H1 (cell line): ENCODE measurements at regions not wholly inside any gene's neighbourhood (a gene's known extent, or its start where the extent isn't known, plus 50 kb on each side); places are given as distances from the start of the nearest gene placed in this dataset.

Experiments
- CTCF ChIA-PET: fragments of 300-600 bp; sonication (Branson Sonifier 250); formaldehyde crosslinking; loops from one replicate; lab custom pipeline; 2021; ENCODE audit not compliant: partially characterized antibody; lab: Charles Lee
- POLR2A ChIA-PET: fragments of 300-600 bp; sonication (Branson Sonifier 250); formaldehyde crosslinking; loops from one replicate; lab custom pipeline; 2021; ENCODE audit warnings: inconsistent platforms; ENCODE audit not compliant: partially characterized antibody; lab: Charles Lee
- DNase-seq, 2 experiments: peaks; one replicate each; pipeline versions ENCODE4 v3.0.0 to v3.0.0-alpha.2; 2010 to 2022; ENCODE audit warnings: low spot score in 2 of 2, low read depth in 1 of 2, mixed read lengths in 1 of 2
- FAIRE-seq: peaks from 2 replicates; lab custom pipeline; 2011; peaks lifted over from hg19 to GRCh38; lab: Jason Lieb, UNC
- H2AFZ ChIP-seq: 2 replicates; pipeline ENCODE4 v1.8.1; 2012; ENCODE audit warnings: low read length, inconsistent platforms
- H2AK5ac ChIP-seq: 2 replicates; pipeline ENCODE4 v1.6.1; 2013; ENCODE audit warnings: low read depth, low read length
- H2BK120ac ChIP-seq: replicated peaks from 2 replicates; pipeline ENCODE3; 2013; ENCODE audit warnings: low read depth, low read length, inconsistent platforms
- H2BK12ac ChIP-seq: 2 replicates; pipeline ENCODE4 v1.6.1; 2013; ENCODE audit warnings: low read depth, low read length
- H2BK15ac ChIP-seq: 2 replicates; pipeline ENCODE4 v1.6.1; 2013; ENCODE audit warnings: low read length
- H2BK20ac ChIP-seq: 2 replicates; pipeline ENCODE4 v1.6.1; 2013; ENCODE audit warnings: low read length
- H2BK5ac ChIP-seq: 2 replicates; pipeline ENCODE4 v1.6.1; 2013; ENCODE audit warnings: low read depth, low read length
- H3K14ac ChIP-seq: 2 replicates; pipeline ENCODE4 v1.6.1; 2013; ENCODE audit warnings: inconsistent platforms; ENCODE audit not compliant: insufficient read length
- H3K18ac ChIP-seq: 2 replicates; pipeline ENCODE4 v1.6.1; 2013; ENCODE audit warnings: low read length; ENCODE audit errors: extremely low read depth
- H3K23ac ChIP-seq: 2 replicates; pipeline ENCODE4 v1.6.1; 2013; ENCODE audit warnings: inconsistent platforms; ENCODE audit not compliant: insufficient read length
- H3K23me2 ChIP-seq: 2 replicates; pipeline ENCODE4 v1.6.1; 2013; ENCODE audit warnings: low read depth, low read length
- H3K27ac ChIP-seq: 2 replicates; pipeline ENCODE4 v1.6.1; 2011; ENCODE audit warnings: low read depth, low read length, inconsistent platforms
- H3K27me3 ChIP-seq, 4 experiments: replicated peaks in 1 of 4; 1 replicate in 1 of 4; 2 replicates in 3 of 4; pipeline versions ENCODE4 v1.6.1 to v1.8.1; 2011 to 2013; ENCODE audit warnings: low read length in 3 of 4, mild to moderate bottlenecking in 3 of 4, inconsistent platforms in 2 of 4, mixed read lengths in 2 of 4, moderate library complexity in 1 of 4; ENCODE audit not compliant: control insufficient read depth in 3 of 4, insufficient read depth in 3 of 4; ENCODE audit errors: extremely low read depth in 1 of 4
- H3K36me3 ChIP-seq, 4 experiments: 2 replicates each; pipeline versions ENCODE4 v1.6.1 to v1.8.1; 2011 to 2013; ENCODE audit warnings: mild to moderate bottlenecking in 4 of 4, low read length in 3 of 4, moderate library complexity in 2 of 4, control low read depth in 1 of 4, inconsistent platforms in 1 of 4; ENCODE audit not compliant: insufficient read depth in 4 of 4, control insufficient read depth in 2 of 4
- H3K4ac ChIP-seq: replicated peaks from 2 replicates; pipeline ENCODE3; 2013; ENCODE audit warnings: low read length, low read depth, mixed read lengths, inconsistent platforms; ENCODE audit not compliant: insufficient read length
- H3K4me1 ChIP-seq, 4 experiments: replicated peaks in 1 of 4; 1 replicate in 1 of 4; 2 replicates in 3 of 4; pipeline versions ENCODE4 v1.6.1 to v1.8.1; 2011 to 2013; ENCODE audit warnings: low read length in 3 of 4, inconsistent platforms in 2 of 4, mixed read lengths in 1 of 4; ENCODE audit not compliant: insufficient read depth in 4 of 4, control insufficient read depth in 3 of 4
- H3K4me2 ChIP-seq, 2 experiments: 2 replicates each; pipeline versions ENCODE4 v1.6.1 to v1.8.1; 2011 to 2013; ENCODE audit warnings: low read depth in 2 of 2, low read length in 2 of 2, control low read depth in 1 of 2, inconsistent platforms in 1 of 2, mild to moderate bottlenecking in 1 of 2; ENCODE audit not compliant: insufficient read depth in 1 of 2
- H3K4me3 ChIP-seq, 4 experiments: fragments of 200-600, 300-600 bp in 1 of 4; sonication (generic), shearing (Covaris generic), sonication (Bioruptor Twin) in 1 of 4; 2 replicates each; pipeline versions ENCODE4 v1.5.1 to v1.8.1; 2011 to 2016; ENCODE audit warnings: low read length in 4 of 4, low read depth in 3 of 4, control low read depth in 2 of 4, inconsistent platforms in 2 of 4, mild to moderate bottlenecking in 2 of 4, mixed read lengths in 1 of 4, moderate library complexity in 1 of 4; ENCODE audit not compliant: insufficient read depth in 2 of 4; ENCODE audit errors: extremely low read depth in 1 of 4
- H3K56ac ChIP-seq: replicated peaks from 2 replicates; pipeline ENCODE3; 2013; ENCODE audit warnings: low read depth, mild to moderate bottlenecking, mixed read lengths, low read length, inconsistent platforms; ENCODE audit not compliant: insufficient read length
- H3K79me1 ChIP-seq: 2 replicates; pipeline ENCODE4 v1.6.1; 2013; ENCODE audit warnings: low read depth, low read length, control low read depth
- H3K79me2 ChIP-seq, 2 experiments: 2 replicates each; pipeline versions ENCODE4 v1.6.1 to v1.8.1; 2012 to 2013; ENCODE audit warnings: low read length in 2 of 2, mild to moderate bottlenecking in 2 of 2, inconsistent platforms in 1 of 2; ENCODE audit not compliant: insufficient read depth in 2 of 2, control insufficient read depth in 1 of 2
- H3K9ac ChIP-seq, 4 experiments: replicated peaks in 1 of 4; 1 replicate in 1 of 4; 2 replicates in 3 of 4; pipeline versions ENCODE4 v1.6.1 to v1.8.1; 2011 to 2013; ENCODE audit warnings: low read depth in 3 of 4, low read length in 3 of 4, control low read depth in 2 of 4, mild to moderate bottlenecking in 2 of 4, moderate library complexity in 2 of 4, inconsistent platforms in 1 of 4; ENCODE audit errors: extremely low read depth in 1 of 4
- H3K9me3 ChIP-seq, 2 experiments: 2 replicates each; pipeline versions ENCODE4 v1.6.1 to v1.8.1; 2012 to 2013; ENCODE audit warnings: mild to moderate bottlenecking in 2 of 2, moderate library complexity in 2 of 2, control low read depth in 1 of 2, inconsistent platforms in 1 of 2, low read depth in 1 of 2, low read length in 1 of 2, mixed read lengths in 1 of 2; ENCODE audit not compliant: insufficient read depth in 2 of 2
- H4K20me1 ChIP-seq, 2 experiments: replicated peaks in 1 of 2; 2 replicates each; pipeline versions ENCODE3 to v1.8.1; 2011 to 2013; ENCODE audit warnings: inconsistent platforms in 2 of 2, low read length in 2 of 2, mild to moderate bottlenecking in 1 of 2; ENCODE audit not compliant: insufficient read depth in 2 of 2, control insufficient read depth in 1 of 2
- H4K5ac ChIP-seq: 2 replicates; pipeline ENCODE4 v1.6.1; 2013; ENCODE audit warnings: low read length, low read depth, mixed read lengths, inconsistent platforms; ENCODE audit not compliant: insufficient read length
- H4K8ac ChIP-seq: 2 replicates; pipeline ENCODE4 v1.8.0; 2013; ENCODE audit warnings: mild to moderate bottlenecking, moderate library complexity, low read length, inconsistent platforms; ENCODE audit not compliant: insufficient read depth; ENCODE audit errors: extremely low read depth
- H4K91ac ChIP-seq: replicated peaks from 2 replicates; pipeline ENCODE3; 2013; ENCODE audit warnings: low read length, mixed read lengths, inconsistent platforms; ENCODE audit not compliant: insufficient read length
- ATF3 ChIP-seq: IDR thresholded peaks from 2 replicates; pipeline ENCODE4 v1.6.1; 2011; ENCODE audit warnings: low read depth, mild to moderate bottlenecking, low read length; ENCODE audit not compliant: insufficient read depth
- CBX5 ChIP-seq: fragments of 300-800, 300-1000 bp; sonication (generic); IDR thresholded peaks from 2 replicates; pipeline ENCODE4 v1.7.1; 2016; ENCODE audit warnings: antibody characterized with exemption, low read length, low read depth
- CREB1 ChIP-seq: IDR thresholded peaks from 2 replicates; pipeline ENCODE4 v1.6.1; 2012; ENCODE audit warnings: inconsistent platforms
- EGR1 ChIP-seq: IDR thresholded peaks from 2 replicates; pipeline ENCODE4 v1.6.1; 2011; ENCODE audit warnings: low read depth, low read length, borderline replicate concordance
- EZH2 ChIP-seq: fragments of 200-600 bp; sonication (generic); IDR thresholded peaks from 2 replicates; pipeline ENCODE4 v1.7.1; 2012; ENCODE audit warnings: low read depth, mild to moderate bottlenecking, moderate library complexity, low read length, inconsistent platforms; ENCODE audit not compliant: severe bottlenecking
- FOSL1 ChIP-seq: IDR thresholded peaks from 2 replicates; pipeline ENCODE4 v1.6.1; 2011; ENCODE audit warnings: mild to moderate bottlenecking, low read depth, low read length, moderate library complexity; ENCODE audit not compliant: insufficient read depth
- HDAC6 ChIP-seq: IDR thresholded peaks from one replicate; pipeline ENCODE4 v1.7.1; 2012; ENCODE audit warnings: low read depth, mild to moderate bottlenecking, inconsistent platforms, low read length, moderate library complexity
- JUN ChIP-seq: IDR thresholded peaks from 2 replicates; pipeline ENCODE4 v1.6.1; 2011; ENCODE audit warnings: low read depth, mild to moderate bottlenecking, improper control_type of control experiment, low read length
- MAX ChIP-seq: IDR thresholded peaks from 2 replicates; pipeline ENCODE4 v1.6.1; 2012; ENCODE audit warnings: inconsistent platforms
- PHF8 ChIP-seq: fragments of 200-600 bp; sonication (generic); conservative IDR thresholded peaks from 2 replicates; pipeline ENCODE4 v1.7.1; 2012; ENCODE audit warnings: low read depth, mild to moderate bottlenecking, inconsistent platforms, low read length, moderate library complexity
- RXRA ChIP-seq: IDR thresholded peaks from 2 replicates; pipeline ENCODE4 v1.6.1; 2011; ENCODE audit warnings: low read depth, mild to moderate bottlenecking, low read length, moderate library complexity; ENCODE audit not compliant: insufficient read depth
- SAP30 ChIP-seq: fragments of 300-600 bp; sonication (generic); IDR thresholded peaks from 2 replicates; pipeline ENCODE4 v1.7.1; 2012; ENCODE audit warnings: low read length, moderate library complexity, mild to moderate bottlenecking, inconsistent platforms; ENCODE audit not compliant: insufficient read depth, insufficient replicate concordance
- SRF ChIP-seq: IDR thresholded peaks from 2 replicates; pipeline ENCODE4 v1.6.1; 2011; ENCODE audit warnings: mild to moderate bottlenecking, low read depth, low read length, moderate library complexity
- TCF12 ChIP-seq: IDR thresholded peaks from 2 replicates; pipeline ENCODE4 v1.6.1; 2011; ENCODE audit warnings: low read depth, mild to moderate bottlenecking, low read length
- WGBS, 2 experiments: shearing (Covaris generic) in 1 of 2; methylation state at CpG; one replicate each; pipeline versions ENCODE4 v1.1.6 to v1.1.7; 2013 to 2015; ENCODE audit warnings: low lambda C conversion rate in 2 of 2, mixed read lengths in 2 of 2, inconsistent platforms in 1 of 2, low coverage in 1 of 2, missing lambda C conversion rate in 1 of 2; ENCODE audit not compliant: insufficient replicate concordance in 2 of 2, insufficient coverage in 1 of 2, insufficient read length in 1 of 2; ENCODE audit errors: extremely low coverage in 1 of 2, missing lambda C conversion rate in 1 of 2; 5-methylcytosine and 5-hydroxymethylcytosine counted together

GRCh38 chr3:6746443-6746842 lies 114.5 kb upstream of the GRM7 start:
- Histone ChIP-seq H2BK15ac (no peak overlapping the region), H3K56ac (no peak overlapping the region), H3K4ac (no peak overlapping the region), H3K23ac (no peak overlapping the region), H3K9me3 (no peaks in the 10 kb centered on the region), H2BK120ac (no peak overlapping the region), H4K20me1 (no peaks in the 10 kb centered on the region), H2BK20ac (peak overlapping the region; percentile 50; the same call in 1 of the 2 replicates), H3K79me2 (no peaks in the 10 kb centered on the region), H3K4me2 (no peak overlapping the region), H3K27ac (no peak overlapping the region), H2AFZ (no peak overlapping the region), H3K23me2 (no peaks in the 10 kb centered on the region), H2BK12ac (no peak overlapping the region), H4K8ac (no peak overlapping the region), H3K14ac (no peak overlapping the region), H3K27me3 (peaks cover 0 to under 1% (median 0%) of the 10 kb centered on the region in 4 experiments; a peak in 1 of 7 replicates), H3K4me1 (peaks cover 0 to 2% (median 1%) of the 10 kb centered on the region in 4 experiments; a peak in 2 of 7 replicates), H2AK5ac (no peak overlapping the region), H3K79me1 (no peaks in the 10 kb centered on the region), H3K18ac (no peak overlapping the region), H2BK5ac (no peak overlapping the region), H3K36me3 (no peaks in the 10 kb centered on the region), H4K5ac (no peak overlapping the region), H3K9ac (no peak overlapping the region), H4K91ac (no peak overlapping the region), H3K4me3 (no peak overlapping the region)
- WGBS, 2 experiments = 93% methylated on average over 9 of the region's 9 CpGs; no CpG with 5 or more reads in 1 of the 2 experiments
- FAIRE-seq = no peak
- ChIA-PET CTCF (no interaction called here), POLR2A (no interaction called here)
- DNase-seq = no peak
- TF ChIP-seq CBX5 (no peak), HDAC6 (no peak), PHF8 (no peak), ATF3 (no peak), TCF12 (no peak), EZH2 (no peak), RXRA (no peak), SAP30 (no peak), EGR1 (no peak), JUN (no peak), MAX (no peak), SRF (no peak), CREB1 (no peak), FOSL1 (no peak)
